Colonic mucosa (tissue), 4 donors: ENCODE measurements at regions not wholly inside any gene's neighbourhood (a gene's known extent, or its start where the extent isn't known, plus 50 kb on each side); places are given as distances from the start of the nearest gene placed in this dataset.

Experiments
- DNase-seq: peaks from one replicate; pipeline ENCODE4 v3.0.0-alpha.2; 2020
- H3K27ac ChIP-seq: fragments of 200-600 bp; one replicate; pipeline ENCODE4 v1.8.0; 2021
- H3K27me3 ChIP-seq: fragments of 200-600 bp; one replicate; pipeline ENCODE4 v1.8.0; 2021
- H3K36me3 ChIP-seq: fragments of 200-600 bp; one replicate; pipeline ENCODE4 v1.8.0; 2021
- H3K4me1 ChIP-seq: fragments of 200-600 bp; one replicate; pipeline ENCODE4 v1.8.0; 2021; ENCODE audit warnings: mild to moderate bottlenecking
- H3K4me3 ChIP-seq: fragments of 200-600 bp; one replicate; pipeline ENCODE4 v1.8.0; 2021
- H3K9ac ChIP-seq, 2 donors: one replicate each; pipeline ENCODE4 v1.7.0; 2013; ENCODE audit warnings: control low read depth in 2 of 2, low read depth in 2 of 2, low read length in 2 of 2
- H3K9me3 ChIP-seq: fragments of 200-600 bp; one replicate; pipeline ENCODE4 v1.8.0; 2021
- CTCF ChIP-seq: fragments of 200-600 bp; IDR thresholded peaks from one replicate; pipeline ENCODE4 v1.8.0; 2022; ENCODE audit warnings: antibody characterized with exemption, mild to moderate bottlenecking
- intact Hi-C: fragments of 100-400 bp; cut with DNase I; formaldehyde crosslinking; loops from one replicate; pipeline ENCODE4 v1.14.1; 2022
- donor health status: healthy.
- donor health status: DM: no; HTN: no; CAD: no.
- donor health status: DM: no; HTN: no; CAD: no.

- intact Hi-C loops, result no loop called here
- no peak for TF ChIP-seq CTCF
- Histone ChIP-seq H3K36me3 (no peaks in the 10 kb centered on the region), H3K9me3 (no peaks in the 10 kb centered on the region), H3K27ac (no peak overlapping the region), H3K9ac (no peak overlapping the region), H3K4me1 (peaks cover 4% of the 10 kb centered on the region), H3K4me3 (no peak overlapping the region), H3K27me3 (no peaks in the 10 kb centered on the region)
- no peak for DNase-seq
Measured at GRCh38 chr15:85274315-85275050, 105.9 kb upstream of the AKAP13 start.

GRCh38 chr15:85276508-85276907, 103.9 kb upstream of the AKAP13 start:
- Histone ChIP-seq H3K9ac (no peak overlapping the region), H3K9me3 (no peaks in the 10 kb centered on the region), H3K27me3 (no peaks in the 10 kb centered on the region), H3K4me1 (peaks cover 4% of the 10 kb centered on the region), H3K4me3 (no peak overlapping the region), H3K27ac (no peak overlapping the region), H3K36me3 (no peaks in the 10 kb centered on the region)
- no peak for DNase-seq
- intact Hi-C loops, result no loop called here
- no peak for TF ChIP-seq CTCF

DNA sequence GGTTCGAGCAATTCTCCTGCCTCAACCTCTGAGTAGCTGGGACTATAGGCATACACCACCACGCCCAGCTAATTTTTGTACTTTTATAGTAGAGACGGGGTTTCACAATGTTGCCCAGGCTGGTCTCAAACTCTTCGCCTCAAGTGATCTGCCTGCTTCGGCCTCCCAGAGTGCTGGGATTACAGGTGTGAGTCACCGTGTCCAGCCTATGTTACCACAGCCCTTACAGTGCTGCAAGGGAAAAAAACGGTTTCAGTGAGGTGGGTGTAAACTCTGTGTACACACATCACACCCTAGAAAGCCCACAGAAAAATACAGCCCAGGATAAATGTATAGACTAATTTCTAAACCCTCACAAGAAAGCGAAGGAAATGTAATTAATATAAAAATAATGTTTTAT, 103.5 kb upstream of the AKAP13 start:
- H3K27me3 ChIP-seq, result no peaks in the 10 kb centered on the region
- no peak for TF ChIP-seq CTCF
- H3K4me1 ChIP-seq, result peaks cover 4% of the 10 kb centered on the region
- H3K27ac ChIP-seq, result no peak overlapping the region
- no peak overlapping the region for H3K9ac ChIP-seq
- intact Hi-C loops, result no loop called here
- no peaks in the 10 kb centered on the region for H3K9me3 ChIP-seq
- no peak for DNase-seq
- no peaks in the 10 kb centered on the region for H3K36me3 ChIP-seq
- H3K4me3 ChIP-seq, result no peak overlapping the region

- Histone ChIP-seq H3K27ac (no peak overlapping the region), H3K36me3 (no peaks in the 10 kb centered on the region), H3K4me3 (no peak overlapping the region), H3K27me3 (no peaks in the 10 kb centered on the region), H3K9ac (no peak overlapping the region), H3K9me3 (no peaks in the 10 kb centered on the region), H3K4me1 (peaks cover 4% of the 10 kb centered on the region)
- intact Hi-C loops, result no loop called here
- TF ChIP-seq CTCF, result no peak
- DNase-seq, result no peak
Measured at GRCh38 chr15:85277847-85278370, 102.5 kb upstream of the AKAP13 start.

- H3K4me1 ChIP-seq, result peaks cover 4% of the 10 kb centered on the region
- TF ChIP-seq CTCF, result no peak
- no peak overlapping the region for H3K4me3 ChIP-seq
- H3K36me3 ChIP-seq, result no peaks in the 10 kb centered on the region
- intact Hi-C loops, result no loop called here
- H3K9me3 ChIP-seq, result no peaks in the 10 kb centered on the region
- H3K27me3 ChIP-seq, result no peaks in the 10 kb centered on the region
- DNase-seq, result no peak
- no peak overlapping the region for H3K27ac ChIP-seq
- H3K9ac ChIP-seq, result no peak overlapping the region
Measured at GRCh38 chr15:85280203-85280602, 100.2 kb upstream of the AKAP13 start.
